Esophagus (tissue), 2 donors: ENCODE measurements at regions not wholly inside any gene's neighbourhood (a gene's known extent, or its start where the extent isn't known, plus 50 kb on each side); places are given as distances from the start of the nearest gene placed in this dataset.

Source experiments
- H3K27ac ChIP-seq, 2 donors: one replicate each; pipeline ENCODE4 v1.5.1; 2013; ENCODE audit warnings: low read depth in 2 of 2, mild to moderate bottlenecking in 2 of 2, inconsistent platforms in 1 of 2, low read length in 1 of 2, moderate library complexity in 1 of 2
- H3K27me3 ChIP-seq, 2 donors: one replicate each; pipeline ENCODE4 v1.6.1; 2013; ENCODE audit warnings: low read length in 2 of 2, control low read depth in 1 of 2, mild to moderate bottlenecking in 1 of 2; ENCODE audit not compliant: insufficient read depth in 2 of 2, control insufficient read depth in 1 of 2
- H3K36me3 ChIP-seq, 2 donors: one replicate each; pipeline ENCODE4 v1.6.1; 2013; ENCODE audit warnings: low read length in 1 of 2; ENCODE audit not compliant: control insufficient read depth in 2 of 2, insufficient read depth in 2 of 2
- H3K4me1 ChIP-seq, 2 donors: one replicate each; pipeline ENCODE4 v1.6.1; 2013; ENCODE audit warnings: low read length in 1 of 2; ENCODE audit not compliant: control insufficient read depth in 2 of 2, insufficient read depth in 2 of 2
- H3K4me3 ChIP-seq, 2 donors: one replicate each; pipeline ENCODE4 v1.5.1; 2013; ENCODE audit warnings: low read length in 2 of 2, mild to moderate bottlenecking in 2 of 2, low read depth in 1 of 2, moderate library complexity in 1 of 2
- H3K9me3 ChIP-seq, 2 donors: one replicate each; pipeline ENCODE4 v1.6.1; 2013; ENCODE audit warnings: mild to moderate bottlenecking in 2 of 2, low read depth in 1 of 2, low read length in 1 of 2, moderate library complexity in 1 of 2; ENCODE audit not compliant: control insufficient read depth in 2 of 2, insufficient read depth in 1 of 2
- WGBS, 2 donors: extraction: QIAGEN DNeasy Blood & Tissue Kit; methylation state at CpG; one replicate each; pipeline ENCODE4 v1.1.7; 2013; 5-methylcytosine and 5-hydroxymethylcytosine counted together
- donor health status: healthy with polysubstance abuse.
- donor health status: Bipolar disorder and iron deficiency.

GRCh38 chr1:55412060-55412459, 196.9 kb upstream of the USP24 start:
- Histone ChIP-seq H3K27me3 (no peaks in the 10 kb centered on the region), H3K36me3 (no peaks in the 10 kb centered on the region), H3K9me3 (no peaks in the 10 kb centered on the region), H3K4me1 (no peaks in the 10 kb centered on the region), H3K27ac (no peak overlapping the region), H3K4me3 (no peak overlapping the region)
- 73 to 77% methylated on average over 2 of the region's 2 CpGs for WGBS, 2 donors

- Histone ChIP-seq H3K27ac (no peak overlapping the region), H3K4me3 (no peak overlapping the region), H3K27me3 (no peaks in the 10 kb centered on the region), H3K9me3 (peaks cover 0 to 4% of the 10 kb centered on the region in 2 donors), H3K4me1 (no peaks in the 10 kb centered on the region), H3K36me3 (no peaks in the 10 kb centered on the region)
- 90 to 94% methylated on average over 2 of the region's 2 CpGs for WGBS, 2 donors
Observed at GRCh38 chr1:55402671-55403464, 187.7 kb upstream of the USP24 start.

GRCh38 chr1:55402142-55402541, 187.0 kb upstream of the USP24 start:
- WGBS, 2 donors = 53 to 64% methylated on average over 3 of the region's 3 CpGs
- Histone ChIP-seq H3K4me1 (no peaks in the 10 kb centered on the region), H3K4me3 (no peak overlapping the region), H3K27ac (no peak overlapping the region), H3K36me3 (no peaks in the 10 kb centered on the region), H3K9me3 (peaks cover 0 to 4% of the 10 kb centered on the region in 2 donors), H3K27me3 (no peaks in the 10 kb centered on the region)

- no peaks in the 10 kb centered on the region for H3K27me3 ChIP-seq
- no peaks in the 10 kb centered on the region for H3K36me3 ChIP-seq
- H3K4me3 ChIP-seq = no peak overlapping the region
- H3K27ac ChIP-seq = no peak overlapping the region
- 74 to 77% methylated on average over 8 of the region's 8 CpGs for WGBS, 2 donors
- H3K4me1 ChIP-seq = no peaks in the 10 kb centered on the region
- peaks cover 0 to 4% of the 10 kb centered on the region in 2 donors for H3K9me3 ChIP-seq
Observed at GRCh38 chr1:55400508-55400907, 185.3 kb upstream of the USP24 start.

GRCh38 chr1:55399346-55399745, 184.2 kb upstream of the USP24 start:
- no peaks in the 10 kb centered on the region for H3K4me1 ChIP-seq
- H3K4me3 ChIP-seq = no peak overlapping the region
- WGBS, 2 donors = 38 to 45% methylated on average over 5 of the region's 5 CpGs
- H3K36me3 ChIP-seq = no peaks in the 10 kb centered on the region
- no peaks in the 10 kb centered on the region for H3K27me3 ChIP-seq
- no peak overlapping the region for H3K27ac ChIP-seq
- H3K9me3 ChIP-seq = peaks cover 0 to 4% of the 10 kb centered on the region in 2 donors

- Histone ChIP-seq H3K4me3 (no peak overlapping the region), H3K4me1 (no peaks in the 10 kb centered on the region), H3K36me3 (no peaks in the 10 kb centered on the region), H3K9me3 (no peaks in the 10 kb centered on the region), H3K27me3 (no peaks in the 10 kb centered on the region), H3K27ac (no peak overlapping the region)
- 76 to 82% methylated on average over 5 of the region's 5 CpGs for WGBS, 2 donors
Observed at GRCh38 chr1:55396381-55396891, 181.3 kb upstream of the USP24 start.

- Histone ChIP-seq H3K9me3 (no peaks in the 10 kb centered on the region), H3K27me3 (no peaks in the 10 kb centered on the region), H3K4me1 (no peaks in the 10 kb centered on the region), H3K27ac (no peak overlapping the region), H3K4me3 (no peak overlapping the region), H3K36me3 (no peaks in the 10 kb centered on the region)
Observed at GRCh38 chr1:55388960-55389359, 173.8 kb upstream of the USP24 start.

- Histone ChIP-seq H3K27me3 (no peaks in the 10 kb centered on the region), H3K27ac (no peak overlapping the region), H3K4me1 (no peaks in the 10 kb centered on the region), H3K9me3 (no peaks in the 10 kb centered on the region), H3K36me3 (no peaks in the 10 kb centered on the region), H3K4me3 (no peak overlapping the region)
- WGBS, 2 donors = 72 to 75% methylated on average over 2 of the region's 2 CpGs
Observed at GRCh38 chr1:55387145-55387544, 172.0 kb upstream of the USP24 start.

- no peaks in the 10 kb centered on the region for H3K27me3 ChIP-seq
- 78 to 85% methylated on average over 4 of the region's 4 CpGs for WGBS, 2 donors
- H3K36me3 ChIP-seq = no peaks in the 10 kb centered on the region
- H3K9me3 ChIP-seq = no peaks in the 10 kb centered on the region
- no peak overlapping the region for H3K4me3 ChIP-seq
- H3K27ac ChIP-seq = no peak overlapping the region
- no peaks in the 10 kb centered on the region for H3K4me1 ChIP-seq
Observed at GRCh38 chr1:55386456-55386855, 171.3 kb upstream of the USP24 start.

- H3K4me1 ChIP-seq = no peaks in the 10 kb centered on the region
- peaks cover 0 to 3% of the 10 kb centered on the region in 2 donors for H3K9me3 ChIP-seq
- H3K27me3 ChIP-seq = no peaks in the 10 kb centered on the region
- H3K4me3 ChIP-seq = no peak overlapping the region
- WGBS, 2 donors = 95 to 100% methylated on average over 1 of the region's 1 CpG
- H3K36me3 ChIP-seq = no peaks in the 10 kb centered on the region
- no peak overlapping the region for H3K27ac ChIP-seq
Observed at GRCh38 chr1:55385402-55386018, 170.3 kb upstream of the USP24 start.
